PFSK-1 (cell line): ENCODE measurements at regions not wholly inside any gene's neighbourhood (a gene's known extent, or its start where the extent isn't known, plus 50 kb on each side); places are given as distances from the start of the nearest gene placed in this dataset.

Source experiments
- FOXP2 ChIP-seq: optimal IDR thresholded peaks from 2 replicates; pipeline ENCODE3; 2011; ENCODE audit warnings: borderline replicate concordance, control low read depth, inconsistent platforms; ENCODE audit not compliant: insufficient read depth; ENCODE audit errors: extremely low read length, extremely low read depth
- REST ChIP-seq, 2 experiments: IDR thresholded peaks; 2 replicates each; pipeline versions ENCODE4 v1.6.1 to v1.8.0; 2011 to 2012; ENCODE audit warnings: low read depth in 2 of 2, low read length in 2 of 2, control low read depth in 1 of 2, inconsistent platforms in 1 of 2, mild to moderate bottlenecking in 1 of 2, moderate library complexity in 1 of 2; ENCODE audit not compliant: insufficient read depth in 1 of 2

- TF ChIP-seq FOXP2: no peak
- no peak for TF ChIP-seq REST (IDR thresholded peaks at IDR 0.05; ENCODE audit: insufficient read depth in 1 of 2, low read depth in 2 of 2, low read length in 2 of 2)
These were observed 1091.8 kb downstream of the AACS start for GRCh38 chr12:126156806-126157574.
